ENCODE measurements at regions not wholly inside any gene's neighbourhood (a gene's known extent, or its start where the extent isn't known, plus 50 kb on each side); places are given as distances from the start of the nearest gene placed in this dataset.

DNA sequence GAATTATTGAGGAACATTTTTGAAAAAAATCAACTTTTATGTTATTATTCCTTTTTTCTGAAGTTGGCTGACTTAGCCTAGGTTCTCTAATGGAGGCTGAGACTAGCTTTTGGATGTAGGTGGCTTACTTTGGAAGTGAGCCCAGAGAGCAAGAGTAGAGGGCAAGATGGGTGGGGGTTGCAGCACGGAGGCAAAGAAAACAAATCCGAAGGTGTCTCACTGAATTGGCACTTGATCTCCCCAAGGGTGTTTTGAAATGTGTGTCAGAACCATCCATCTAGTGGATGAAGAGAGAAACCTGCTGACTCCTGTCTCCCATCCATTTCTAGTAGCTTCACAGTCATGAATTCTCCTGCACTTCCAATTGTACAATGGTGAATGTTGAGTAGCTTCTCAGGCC is 390.7 kb downstream of the TMEM182 start:
- Histone ChIP-seq H3K4me3 (ENCODE audit: low read length in 2 of 2) (no peak overlapping the region), H3K27ac (replicated peaks; ENCODE audit: low read length) (no peak overlapping the region), H3K9me3 (replicated peaks in 1 of 2; ENCODE audit: control insufficient read depth in 2 of 2, insufficient read depth in 1 of 2, low read depth in 1 of 2, low read length in 2 of 2) (peaks cover 3 to 6% of the 10 kb centered on the region in 2 donors), H2BK5ac (ENCODE audit: low read length) (no peak overlapping the region), H2AK5ac (ENCODE audit: low read depth, low read length) (no peak overlapping the region), H2BK120ac (ENCODE audit: low read depth, low read length) (no peak overlapping the region), H3K18ac (ENCODE audit: low read length) (no peak overlapping the region), H3K9ac (ENCODE audit: low read depth, low read length, poor library complexity) (no peak overlapping the region), H3K23ac (ENCODE audit: low read depth, low read length, poor library complexity) (no peak overlapping the region), H3K4me1 (ENCODE audit: control insufficient read depth in 2 of 2, insufficient read depth in 1 of 2, low read depth in 1 of 2, low read length in 2 of 2) (peaks cover 0 to 2% of the 10 kb centered on the region in 2 donors), H3K79me1 (ENCODE audit: low read depth, low read length) (no peaks in the 10 kb centered on the region), H3K4ac (ENCODE audit: low read length) (no peak overlapping the region), H4K91ac (ENCODE audit: low read depth, low read length, poor library complexity) (no peak overlapping the region), H3K4me2 (ENCODE audit: insufficient read depth, low read length, poor library complexity, severe bottlenecking) (no peak overlapping the region), H3K14ac (ENCODE audit: low read length) (no peak overlapping the region), H3K36me3 (replicated peaks in 1 of 2; ENCODE audit: control insufficient read depth in 2 of 2, insufficient read depth in 2 of 2, low read length in 2 of 2) (no peaks in the 10 kb centered on the region), H2AFZ (ENCODE audit: low read length) (no peak overlapping the region), H3K27me3 (ENCODE audit: control insufficient read depth in 3 of 3, insufficient read depth in 3 of 3, low read depth in 1 of 3, low read length in 3 of 3) (no peaks in the 10 kb centered on the region), H2BK15ac (ENCODE audit: low read length) (no peak overlapping the region), H2BK12ac (ENCODE audit: low read length) (no peak overlapping the region), H4K8ac (ENCODE audit: low read depth, low read length) (no peak overlapping the region)
- WGBS, 2 donors (ENCODE audit: extremely low coverage in 2 of 2, insufficient read length in 2 of 2, insufficient replicate concordance in 1 of 2), result no CpG with 5 or more reads among the region's 2 CpGs
- no peak for DNase-seq (ENCODE audit: low spot score)

DNA sequence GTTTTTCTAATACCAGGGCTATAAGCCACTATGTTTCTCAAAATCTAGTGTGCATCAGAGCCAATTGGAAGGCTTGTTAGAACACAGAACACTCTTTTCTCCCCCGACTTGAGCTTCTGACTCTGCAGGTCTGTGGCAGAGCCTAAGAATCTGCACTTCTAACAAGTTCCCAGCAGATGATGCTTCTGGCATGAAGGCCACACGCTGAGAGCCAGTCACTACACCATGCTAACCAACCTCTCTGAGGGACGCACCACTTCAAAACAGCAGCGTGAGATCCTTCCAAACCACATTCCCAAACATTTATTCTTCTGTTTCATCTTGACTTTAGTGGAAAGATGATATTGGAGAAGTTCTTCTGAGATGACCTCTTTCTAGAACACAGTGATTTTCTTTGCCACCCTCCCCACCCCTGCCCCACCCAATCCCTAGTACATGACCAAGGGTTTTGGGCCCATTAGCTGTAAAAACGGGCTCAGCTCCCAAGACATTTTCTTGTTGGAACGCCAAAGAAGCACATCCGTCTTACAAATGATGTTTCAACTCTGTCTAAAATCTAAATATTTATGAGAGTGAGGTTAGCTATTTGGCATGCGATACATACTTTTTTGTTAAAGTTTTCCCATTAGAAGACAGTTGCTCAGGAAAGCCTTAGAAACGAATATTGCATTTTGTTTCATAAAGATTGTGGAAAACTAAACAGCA is 391.9 kb downstream of the TMEM182 start:
- no peaks in the 10 kb centered on the region for H3K79me1 ChIP-seq (ENCODE audit: low read depth, low read length)
- H3K27me3 ChIP-seq (ENCODE audit: control insufficient read depth in 3 of 3, insufficient read depth in 3 of 3, low read depth in 1 of 3, low read length in 3 of 3), result no peaks in the 10 kb centered on the region
- no peak overlapping the region for H2AK5ac ChIP-seq (ENCODE audit: low read depth, low read length)
- no peak overlapping the region for H4K91ac ChIP-seq (ENCODE audit: low read depth, low read length, poor library complexity)
- H2BK12ac ChIP-seq (ENCODE audit: low read length), result no peak overlapping the region
- WGBS, 2 donors (ENCODE audit: extremely low coverage in 2 of 2, insufficient read length in 2 of 2, insufficient replicate concordance in 1 of 2), result no CpG with 5 or more reads among the region's 9 CpGs
- no peak overlapping the region for H3K4me2 ChIP-seq (ENCODE audit: insufficient read depth, low read length, poor library complexity, severe bottlenecking)
- H2BK15ac ChIP-seq (ENCODE audit: low read length), result no peak overlapping the region
- H3K4me3 ChIP-seq (ENCODE audit: low read length in 2 of 2), result no peak overlapping the region
- H4K8ac ChIP-seq (ENCODE audit: low read depth, low read length), result no peak overlapping the region
- no peak for DNase-seq (ENCODE audit: low spot score)
- H3K27ac ChIP-seq (replicated peaks; ENCODE audit: low read length), result no peak overlapping the region
- no peak overlapping the region for H2BK120ac ChIP-seq (ENCODE audit: low read depth, low read length)
- no peaks in the 10 kb centered on the region for H3K36me3 ChIP-seq (replicated peaks in 1 of 2; ENCODE audit: control insufficient read depth in 2 of 2, insufficient read depth in 2 of 2, low read length in 2 of 2)
- no peak overlapping the region for H3K9ac ChIP-seq (ENCODE audit: low read depth, low read length, poor library complexity)
- H2BK5ac ChIP-seq (ENCODE audit: low read length), result no peak overlapping the region
- H3K9me3 ChIP-seq (replicated peaks in 1 of 2; ENCODE audit: control insufficient read depth in 2 of 2, insufficient read depth in 1 of 2, low read depth in 1 of 2, low read length in 2 of 2), result peaks cover 3 to 6% of the 10 kb centered on the region in 2 donors
- H3K4ac ChIP-seq (ENCODE audit: low read length), result no peak overlapping the region
- H3K14ac ChIP-seq (ENCODE audit: low read length), result no peak overlapping the region
- no peak overlapping the region for H3K23ac ChIP-seq (ENCODE audit: low read depth, low read length, poor library complexity)
- H2AFZ ChIP-seq (ENCODE audit: low read length), result no peak overlapping the region
- H3K18ac ChIP-seq (ENCODE audit: low read length), result no peak overlapping the region
- H3K4me1 ChIP-seq (ENCODE audit: control insufficient read depth in 2 of 2, insufficient read depth in 1 of 2, low read depth in 1 of 2, low read length in 2 of 2), result no peaks in the 10 kb centered on the region

DNA sequence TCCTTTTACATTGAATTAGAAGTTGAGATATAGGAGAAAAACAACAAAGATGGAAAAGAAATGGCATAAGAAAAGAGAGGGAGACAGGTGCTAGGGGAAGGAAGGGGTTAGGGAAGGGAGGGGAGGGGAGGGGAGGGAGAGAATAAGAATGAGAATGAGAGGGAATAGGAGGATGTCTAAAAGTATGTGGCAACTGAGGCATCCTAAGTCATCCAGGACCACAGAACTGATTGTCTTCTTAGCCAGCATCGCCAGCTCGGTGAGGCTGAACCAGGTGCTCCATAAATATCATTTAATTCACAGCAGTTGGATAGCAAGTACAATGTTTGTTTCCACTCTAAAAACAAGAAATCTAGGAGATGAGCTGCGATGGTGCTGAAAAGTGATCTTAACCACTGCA is 393.5 kb downstream of the TMEM182 start:
- Histone ChIP-seq H2BK15ac (ENCODE audit: low read length) (no peak overlapping the region), H3K36me3 (replicated peaks in 1 of 2; ENCODE audit: control insufficient read depth in 2 of 2, insufficient read depth in 2 of 2, low read length in 2 of 2) (no peaks in the 10 kb centered on the region), H2AFZ (ENCODE audit: low read length) (no peak overlapping the region), H4K91ac (ENCODE audit: low read depth, low read length, poor library complexity) (no peak overlapping the region), H3K9ac (ENCODE audit: low read depth, low read length, poor library complexity) (no peak overlapping the region), H2BK5ac (ENCODE audit: low read length) (no peak overlapping the region), H3K9me3 (replicated peaks in 1 of 2; ENCODE audit: control insufficient read depth in 2 of 2, insufficient read depth in 1 of 2, low read depth in 1 of 2, low read length in 2 of 2) (peaks cover 3 to 6% of the 10 kb centered on the region in 2 donors), H3K4me3 (ENCODE audit: low read length in 2 of 2) (no peak overlapping the region), H3K23ac (ENCODE audit: low read depth, low read length, poor library complexity) (no peak overlapping the region), H3K79me1 (ENCODE audit: low read depth, low read length) (no peaks in the 10 kb centered on the region), H3K4ac (ENCODE audit: low read length) (no peak overlapping the region), H3K27me3 (ENCODE audit: control insufficient read depth in 3 of 3, insufficient read depth in 3 of 3, low read depth in 1 of 3, low read length in 3 of 3) (no peaks in the 10 kb centered on the region), H2BK120ac (ENCODE audit: low read depth, low read length) (no peak overlapping the region), H3K4me1 (ENCODE audit: control insufficient read depth in 2 of 2, insufficient read depth in 1 of 2, low read depth in 1 of 2, low read length in 2 of 2) (no peaks in the 10 kb centered on the region), H3K27ac (replicated peaks; ENCODE audit: low read length) (no peak overlapping the region), H2BK12ac (ENCODE audit: low read length) (no peak overlapping the region), H3K14ac (ENCODE audit: low read length) (no peak overlapping the region), H3K18ac (ENCODE audit: low read length) (no peak overlapping the region), H2AK5ac (ENCODE audit: low read depth, low read length) (no peak overlapping the region), H3K4me2 (ENCODE audit: insufficient read depth, low read length, poor library complexity, severe bottlenecking) (no peak overlapping the region), H4K8ac (ENCODE audit: low read depth, low read length) (no peak overlapping the region)
- DNase-seq (ENCODE audit: low spot score), result no peak
- WGBS, 2 donors (ENCODE audit: extremely low coverage in 2 of 2, insufficient read length in 2 of 2, insufficient replicate concordance in 1 of 2), result no CpG with 5 or more reads among the region's 3 CpGs

DNA sequence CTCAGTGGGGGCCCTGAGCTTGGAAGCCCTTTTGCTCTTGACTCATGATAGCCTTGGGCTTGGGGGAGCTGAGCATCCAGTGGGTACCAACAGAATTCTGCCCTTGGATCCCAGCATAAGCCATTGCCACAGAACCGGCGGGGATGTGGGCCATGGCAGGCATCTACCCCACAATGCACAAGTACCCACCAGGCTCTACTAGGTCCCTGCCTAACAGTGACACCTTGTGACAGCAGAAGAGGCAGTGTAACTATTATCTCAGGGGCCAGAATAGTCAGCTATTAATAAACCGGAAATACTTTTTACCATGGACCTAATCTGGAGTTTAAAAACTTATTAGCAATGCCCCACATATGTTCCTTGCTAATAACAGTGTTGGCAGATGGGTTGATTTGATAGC is 397.2 kb downstream of the TMEM182 start:
- Histone ChIP-seq H4K91ac (ENCODE audit: low read depth, low read length, poor library complexity) (no peak overlapping the region), H3K9ac (ENCODE audit: low read depth, low read length, poor library complexity) (no peak overlapping the region), H3K9me3 (replicated peaks in 1 of 2; ENCODE audit: control insufficient read depth in 2 of 2, insufficient read depth in 1 of 2, low read depth in 1 of 2, low read length in 2 of 2) (no peaks in the 10 kb centered on the region), H2BK12ac (ENCODE audit: low read length) (no peak overlapping the region), H3K4me1 (ENCODE audit: control insufficient read depth in 2 of 2, insufficient read depth in 1 of 2, low read depth in 1 of 2, low read length in 2 of 2) (peaks cover 0 to 5% of the 10 kb centered on the region in 2 donors), H3K79me1 (ENCODE audit: low read depth, low read length) (no peaks in the 10 kb centered on the region), H3K4ac (ENCODE audit: low read length) (no peak overlapping the region), H3K4me3 (ENCODE audit: low read length in 2 of 2) (no peak overlapping the region), H3K36me3 (replicated peaks in 1 of 2; ENCODE audit: control insufficient read depth in 2 of 2, insufficient read depth in 2 of 2, low read length in 2 of 2) (no peaks in the 10 kb centered on the region), H3K23ac (ENCODE audit: low read depth, low read length, poor library complexity) (no peak overlapping the region), H3K18ac (ENCODE audit: low read length) (no peak overlapping the region), H4K8ac (ENCODE audit: low read depth, low read length) (no peak overlapping the region), H3K4me2 (ENCODE audit: insufficient read depth, low read length, poor library complexity, severe bottlenecking) (no peak overlapping the region), H3K14ac (ENCODE audit: low read length) (no peak overlapping the region), H2AFZ (ENCODE audit: low read length) (no peak overlapping the region), H2BK15ac (ENCODE audit: low read length) (no peak overlapping the region), H2BK120ac (ENCODE audit: low read depth, low read length) (no peak overlapping the region), H3K27me3 (ENCODE audit: control insufficient read depth in 3 of 3, insufficient read depth in 3 of 3, low read depth in 1 of 3, low read length in 3 of 3) (no peaks in the 10 kb centered on the region), H3K27ac (replicated peaks; ENCODE audit: low read length) (no peak overlapping the region), H2BK5ac (ENCODE audit: low read length) (no peak overlapping the region), H2AK5ac (ENCODE audit: low read depth, low read length) (no peak overlapping the region)
- no CpG with 5 or more reads among the region's 3 CpGs for WGBS, 2 donors (ENCODE audit: extremely low coverage in 2 of 2, insufficient read length in 2 of 2, insufficient replicate concordance in 1 of 2)
- DNase-seq (ENCODE audit: low spot score), result no peak

All from neuronal stem cell (in vitro differentiated cells).